Activated CD8-positive, alpha-beta T cell treated with anti-CD3 and anti-CD28 coated beads for 36 hours (primary cell): ENCODE measurements at regions not wholly inside any gene's neighbourhood (a gene's known extent, or its start where the extent isn't known, plus 50 kb on each side); places are given as distances from the start of the nearest gene placed in this dataset.

Experiments
- ATAC-seq: fragments of 200-7000 bp; cut with Tn5 transposase; one replicate; pipeline ENCODE4 v1.10.0; 2021; ENCODE audit warnings: mild to moderate bottlenecking, moderate library complexity
- CTCF ChIA-PET: fragments of 350-600 bp; sonication (Branson Sonifier 250); formaldehyde crosslinking; loops from one replicate; lab custom pipeline; 2021; ENCODE audit warnings: antibody characterized with exemption; lab: Charles Lee
- POLR2A ChIA-PET: fragments of 350-600 bp; sonication (Branson Sonifier 250); formaldehyde crosslinking; loops from one replicate; lab custom pipeline; 2021; ENCODE audit warnings: antibody characterized with exemption; lab: Charles Lee
- DNase-seq: peaks from one replicate; pipeline ENCODE4 v3.0.0-alpha.2; 2020
- H3K27ac Mint-ChIP-seq: one replicate; pipeline ENCODE4 v1.8.0; 2021; ENCODE audit warnings: mild to moderate bottlenecking, mixed read lengths
- H3K27me3 Mint-ChIP-seq: one replicate; pipeline ENCODE4 v1.8.0; 2021; ENCODE audit warnings: mixed read lengths
- H3K36me3 Mint-ChIP-seq: one replicate; pipeline ENCODE4 v1.8.0; 2021; ENCODE audit warnings: low read depth, mixed read lengths
- H3K4me1 Mint-ChIP-seq: one replicate; pipeline ENCODE4 v1.8.0; 2021; ENCODE audit warnings: low read depth, mixed read lengths
- H3K4me3 Mint-ChIP-seq: one replicate; pipeline ENCODE4 v1.8.0; 2021; ENCODE audit warnings: mild to moderate bottlenecking, moderate library complexity, mixed read lengths
- H3K9me3 Mint-ChIP-seq: one replicate; pipeline ENCODE4 v1.8.0; 2021; ENCODE audit warnings: mixed read lengths
- intact Hi-C: fragments of 100-400 bp; cut with micrococcal nuclease; formaldehyde crosslinking; loops from one replicate; pipeline ENCODE4 v1.10.0; 2022
- TF ChIP-seq, protein P1 (sequence below): fragments of 200-600 bp; IDR thresholded peaks from one replicate; pipeline ENCODE4 v1.8.0; 2022; ENCODE audit warnings: antibody characterized with exemption, mild to moderate bottlenecking

DNA sequence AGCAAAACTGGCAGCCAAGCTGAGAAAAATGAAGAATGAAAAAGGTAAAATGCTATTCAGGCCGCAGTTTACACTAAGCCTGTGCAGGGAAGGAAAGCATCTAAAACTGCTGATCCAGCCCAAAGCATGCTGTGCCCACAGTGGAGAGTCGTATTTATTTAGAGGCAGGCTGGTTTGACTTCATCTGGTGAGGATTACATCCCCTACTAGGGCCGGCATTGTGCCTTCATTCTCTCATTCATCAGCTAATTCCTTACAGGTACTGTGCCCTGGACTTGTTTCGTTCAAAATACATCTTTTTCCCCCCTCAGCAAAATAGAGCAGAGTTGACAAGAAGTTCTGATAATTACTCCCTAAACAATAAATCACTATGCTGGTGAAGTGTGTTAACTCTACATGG, 137.5 kb upstream of the DAP start:
- no peak overlapping the region for H3K27ac Mint-ChIP-seq
- ATAC-seq (no peak), DNase-seq (no peak)
- no peak overlapping the region for H3K4me3 Mint-ChIP-seq
- ChIA-PET POLR2A (no interaction called here), CTCF (interaction anchor here (0.8 to 0.9 kb wide), 3 partner anchors 14 to 89 kb away, joined by 3 read pairs; no protein-coding TSS in a partner anchor)
- intact Hi-C loops = no loop called here
- H3K36me3 Mint-ChIP-seq = no peaks in the 10 kb centered on the region
- H3K9me3 Mint-ChIP-seq = no peaks in the 10 kb centered on the region
- TF ChIP-seq, protein P1, sequence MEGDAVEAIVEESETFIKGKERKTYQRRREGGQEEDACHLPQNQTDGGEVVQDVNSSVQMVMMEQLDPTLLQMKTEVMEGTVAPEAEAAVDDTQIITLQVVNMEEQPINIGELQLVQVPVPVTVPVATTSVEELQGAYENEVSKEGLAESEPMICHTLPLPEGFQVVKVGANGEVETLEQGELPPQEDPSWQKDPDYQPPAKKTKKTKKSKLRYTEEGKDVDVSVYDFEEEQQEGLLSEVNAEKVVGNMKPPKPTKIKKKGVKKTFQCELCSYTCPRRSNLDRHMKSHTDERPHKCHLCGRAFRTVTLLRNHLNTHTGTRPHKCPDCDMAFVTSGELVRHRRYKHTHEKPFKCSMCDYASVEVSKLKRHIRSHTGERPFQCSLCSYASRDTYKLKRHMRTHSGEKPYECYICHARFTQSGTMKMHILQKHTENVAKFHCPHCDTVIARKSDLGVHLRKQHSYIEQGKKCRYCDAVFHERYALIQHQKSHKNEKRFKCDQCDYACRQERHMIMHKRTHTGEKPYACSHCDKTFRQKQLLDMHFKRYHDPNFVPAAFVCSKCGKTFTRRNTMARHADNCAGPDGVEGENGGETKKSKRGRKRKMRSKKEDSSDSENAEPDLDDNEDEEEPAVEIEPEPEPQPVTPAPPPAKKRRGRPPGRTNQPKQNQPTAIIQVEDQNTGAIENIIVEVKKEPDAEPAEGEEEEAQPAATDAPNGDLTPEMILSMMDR = no peak
- no peaks in the 10 kb centered on the region for H3K4me1 Mint-ChIP-seq
- peaks cover under 1% of the 10 kb centered on the region for H3K27me3 Mint-ChIP-seq

DNA sequence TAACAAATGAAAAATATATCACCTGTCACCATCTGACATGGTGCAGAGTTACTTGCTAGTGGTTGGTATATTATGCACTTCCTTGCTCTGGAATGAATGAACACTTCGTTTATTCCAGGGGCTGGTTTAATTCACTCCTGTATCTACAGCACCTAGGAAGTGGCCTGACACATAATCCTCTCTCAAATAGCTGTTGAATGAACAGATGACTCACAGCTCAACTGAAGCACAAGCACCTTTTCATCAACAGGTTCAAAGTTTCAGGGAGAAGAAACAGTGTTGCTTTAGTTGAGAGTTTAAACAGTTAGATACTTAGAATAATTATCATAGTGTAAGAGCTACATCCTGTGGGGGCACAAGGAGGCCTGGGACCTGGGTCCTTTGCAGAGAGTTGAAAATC, 135.0 kb upstream of the DAP start:
- TF ChIP-seq, protein P1 = no peak
- intact Hi-C loops = no loop called here
- Mint-ChIP-seq H3K36me3 (no peaks in the 10 kb centered on the region), H3K4me1 (no peaks in the 10 kb centered on the region), H3K27me3 (no peaks in the 10 kb centered on the region), H3K4me3 (no peak overlapping the region), H3K27ac (no peak overlapping the region), H3K9me3 (peaks cover 2% of the 10 kb centered on the region)
- ATAC-seq (no peak), DNase-seq (no peak)
- POLR2A ChIA-PET = no interaction called here
- CTCF ChIA-PET = no interaction called here

DNA sequence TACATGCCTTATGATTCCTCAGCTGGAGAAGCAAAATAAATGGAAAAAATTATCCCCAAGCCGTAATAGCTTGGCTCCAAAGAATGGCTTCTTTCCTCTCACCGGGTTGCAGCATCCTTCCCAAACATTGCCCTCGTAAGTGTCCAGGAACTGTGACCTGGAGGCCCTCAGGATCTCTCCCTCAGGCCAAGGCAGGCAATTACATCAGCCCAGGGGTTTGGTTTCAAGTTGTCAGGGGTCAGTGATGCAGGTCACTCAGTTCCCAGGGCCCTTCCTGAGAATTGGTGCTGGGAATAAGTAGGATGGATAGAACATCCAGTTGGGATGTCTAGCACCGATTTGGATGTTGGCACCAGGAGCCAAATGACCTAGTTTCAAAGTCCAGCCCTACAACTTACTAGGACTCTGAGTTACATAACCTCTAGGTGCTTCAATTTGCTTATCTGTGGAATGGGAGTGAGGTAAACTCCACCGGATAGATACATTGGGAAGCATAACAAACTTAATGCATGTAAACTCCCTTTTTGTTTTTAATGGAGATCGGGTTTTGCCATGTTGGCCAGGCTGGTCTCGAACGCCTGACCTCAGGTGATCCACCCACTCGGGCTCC, 133.5 kb upstream of the DAP start:
- Mint-ChIP-seq H3K9me3 (peaks cover 4% of the 10 kb centered on the region), H3K4me1 (no peaks in the 10 kb centered on the region), H3K36me3 (no peaks in the 10 kb centered on the region), H3K27ac (no peak overlapping the region), H3K27me3 (no peaks in the 10 kb centered on the region), H3K4me3 (no peak overlapping the region)
- ChIA-PET POLR2A (no interaction called here), CTCF (interaction anchor here (0.7 kb wide), 1 partner anchor 31 kb away, joined by 3 read pairs; no protein-coding TSS in a partner anchor)
- TF ChIP-seq, protein P1 = no peak
- intact Hi-C loops = no loop called here
- no peak for DNase-seq
- no peak for ATAC-seq

DNA sequence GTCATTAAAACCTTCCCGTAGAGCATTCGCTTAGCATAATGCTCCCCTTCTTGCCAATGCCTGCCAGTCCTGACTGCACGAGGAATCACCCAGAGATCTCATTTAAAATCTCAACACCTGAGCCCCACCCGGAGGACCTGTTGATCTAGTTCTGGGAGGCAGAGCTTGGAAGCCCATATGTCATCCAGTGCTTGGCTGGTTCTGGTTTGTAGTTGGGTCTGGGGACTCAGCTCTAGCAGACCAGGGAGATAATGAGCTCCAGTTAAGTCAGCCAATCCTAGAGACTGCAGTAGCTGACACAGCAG, 131.8 kb upstream of the DAP start:
- no peak overlapping the region for H3K27ac Mint-ChIP-seq
- ChIA-PET POLR2A (no interaction called here), CTCF (interaction anchor here (2.3 kb wide), 1 partner anchor 29 kb away, joined by 6 read pairs; no protein-coding TSS in a partner anchor)
- ATAC-seq (no peak), DNase-seq (no peak)
- H3K27me3 Mint-ChIP-seq = no peaks in the 10 kb centered on the region
- no peaks in the 10 kb centered on the region for H3K36me3 Mint-ChIP-seq
- intact Hi-C loops = no loop called here
- H3K9me3 Mint-ChIP-seq = peaks cover 4% of the 10 kb centered on the region
- TF ChIP-seq, protein P1 = no peak
- no peaks in the 10 kb centered on the region for H3K4me1 Mint-ChIP-seq
- H3K4me3 Mint-ChIP-seq = no peak overlapping the region

DNA sequence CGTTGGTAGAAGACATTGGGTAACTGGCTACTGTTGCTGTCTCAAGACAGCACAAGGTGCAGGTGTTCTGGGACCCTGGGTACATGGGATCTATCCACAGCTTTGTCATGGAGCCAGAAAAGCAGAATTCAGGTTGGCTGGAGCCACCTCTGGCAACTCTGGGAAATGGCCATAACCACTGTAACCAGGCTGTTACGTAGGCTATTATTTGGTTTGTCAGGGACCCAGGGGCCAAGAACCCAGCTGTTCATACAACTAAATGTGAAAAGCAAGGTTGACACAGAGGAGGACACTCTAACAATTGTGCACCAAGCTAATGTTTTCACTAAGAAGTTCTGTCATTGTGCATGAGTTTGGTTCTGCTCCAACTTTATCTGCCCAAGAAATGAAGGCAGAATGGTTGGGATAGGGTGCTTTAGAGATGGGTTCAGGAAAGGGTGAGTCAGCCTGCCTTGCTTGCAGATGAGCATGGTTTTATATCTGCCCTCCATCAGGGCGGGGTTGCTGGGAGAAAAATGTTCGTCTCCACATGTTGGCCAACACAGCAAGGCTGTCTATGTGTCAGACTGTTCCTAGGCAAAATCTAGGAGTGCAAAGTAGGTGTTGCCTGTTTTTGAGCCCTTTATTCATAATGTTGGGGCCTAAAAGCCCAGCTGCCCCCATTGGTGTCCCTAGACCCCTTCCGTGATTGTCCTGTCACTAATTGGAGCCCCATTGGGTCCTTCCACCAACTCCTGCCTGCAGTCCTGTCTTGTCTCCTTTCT, 131.3 kb upstream of the DAP start:
- Mint-ChIP-seq H3K4me1 (no peaks in the 10 kb centered on the region), H3K36me3 (no peaks in the 10 kb centered on the region), H3K4me3 (no peak overlapping the region), H3K27ac (no peak overlapping the region), H3K9me3 (peaks cover 4% of the 10 kb centered on the region), H3K27me3 (no peaks in the 10 kb centered on the region)
- ChIA-PET POLR2A (no interaction called here), CTCF (interaction anchor here (2.3 kb wide), 1 partner anchor 28 kb away, joined by 6 read pairs; no protein-coding TSS in a partner anchor)
- intact Hi-C loops = no loop called here
- ATAC-seq (no peak), DNase-seq (no peak)
- TF ChIP-seq, protein P1 = no peak
